IMR-90 (cell line): ENCODE measurements at regions not wholly inside any gene's neighbourhood (a gene's known extent, or its start where the extent isn't known, plus 50 kb on each side); places are given as distances from the start of the nearest gene placed in this dataset.

Source experiments
- CTCF ChIP-seq: conservative IDR thresholded peaks from 2 replicates; pipeline ENCODE4 v1.5.1; 2012; ENCODE audit warnings: mild to moderate bottlenecking, low read depth, low read length, improper control_type of control experiment
- FOS ChIP-seq: fragments of 150-350 bp; IDR thresholded peaks from 2 replicates; pipeline ENCODE4 v1.6.1; 2016; ENCODE audit warnings: low read depth, low read length
- MAZ ChIP-seq: IDR thresholded peaks from 2 replicates; pipeline ENCODE4 v1.6.1; 2012; ENCODE audit warnings: low read depth, mild to moderate bottlenecking, low read length, improper control_type of control experiment, moderate library complexity, borderline replicate concordance
- RAD21 ChIP-seq: IDR thresholded peaks from 2 replicates; pipeline ENCODE4 v1.6.1; 2012; ENCODE audit warnings: low read length, improper control_type of control experiment
- USF2 ChIP-seq: fragments of 150-350 bp; IDR thresholded peaks from 2 replicates; pipeline ENCODE4 v1.6.1; 2017; ENCODE audit warnings: mild to moderate bottlenecking, antibody characterized with exemption, low read length, low read depth
- TF ChIP-seq, protein P1 (sequence below): fragments of 150-350 bp; IDR thresholded peaks from 2 replicates; pipeline ENCODE4 v1.6.1; 2016; ENCODE audit warnings: low read depth, mild to moderate bottlenecking, low read length, moderate library complexity, borderline replicate concordance

- no peak for TF ChIP-seq CTCF
- no peak for TF ChIP-seq RAD21
- no peak for TF ChIP-seq MAZ
- no peak for TF ChIP-seq USF2
- no peak for TF ChIP-seq FOS
- TF ChIP-seq, protein P1, sequence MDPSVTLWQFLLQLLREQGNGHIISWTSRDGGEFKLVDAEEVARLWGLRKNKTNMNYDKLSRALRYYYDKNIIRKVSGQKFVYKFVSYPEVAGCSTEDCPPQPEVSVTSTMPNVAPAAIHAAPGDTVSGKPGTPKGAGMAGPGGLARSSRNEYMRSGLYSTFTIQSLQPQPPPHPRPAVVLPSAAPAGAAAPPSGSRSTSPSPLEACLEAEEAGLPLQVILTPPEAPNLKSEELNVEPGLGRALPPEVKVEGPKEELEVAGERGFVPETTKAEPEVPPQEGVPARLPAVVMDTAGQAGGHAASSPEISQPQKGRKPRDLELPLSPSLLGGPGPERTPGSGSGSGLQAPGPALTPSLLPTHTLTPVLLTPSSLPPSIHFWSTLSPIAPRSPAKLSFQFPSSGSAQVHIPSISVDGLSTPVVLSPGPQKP = no peak
Observed at GRCh38 chr13:111409413-111409812, 89.0 kb downstream of the TEX29 start.
